ENCODE measurements at regions not wholly inside any gene's neighbourhood (a gene's known extent, or its start where the extent isn't known, plus 50 kb on each side); places are given as distances from the start of the nearest gene placed in this dataset.

- no peak overlapping the region for H3K9ac ChIP-seq (ENCODE audit: low read depth, low read length)
- no peak overlapping the region for H2AK5ac ChIP-seq (ENCODE audit: low read depth, low read length)
- 0% methylated on average over 1 of the region's 3 CpGs; no CpG with 5 or more reads in 1 of the 2 experiments for WGBS, 2 experiments (ENCODE audit: extremely low coverage in 2 of 2, insufficient read length in 1 of 2)
- H4K20me1 ChIP-seq (ENCODE audit: insufficient read depth, low read length), result no peaks in the 10 kb centered on the region
- no peak overlapping the region for H3K18ac ChIP-seq (ENCODE audit: low read depth, low read length)
- H4K5ac ChIP-seq (ENCODE audit: low read depth, low read length), result no peak overlapping the region
- ChIA-PET POLR2A (ENCODE audit: unreplicated experiment) (no interaction called here), CTCF (no interaction called here)
- no peaks in the 10 kb centered on the region for H3K36me3 ChIP-seq (ENCODE audit: control insufficient read depth, insufficient read depth, low read length)
- H2AK9ac ChIP-seq (replicated peaks; ENCODE audit: low read depth, low read length, poor library complexity), result no peak overlapping the region
- no peak overlapping the region for H3K4me3 ChIP-seq (ENCODE audit: insufficient read depth, low read depth, low read length)
- in situ Hi-C loops (cut with MboI; ENCODE audit: low sequenced_read_pairs) (no loop called here), dilution Hi-C loops (cut with HindIII; ENCODE audit: low sequenced_read_pairs, unreplicated experiment) (no loop called here), intact Hi-C loops (cut with micrococcal nuclease) (no loop called here)
- H3K4me2 ChIP-seq (ENCODE audit: low read depth, low read length), result no peak overlapping the region
- no peak overlapping the region for H4K8ac ChIP-seq (ENCODE audit: low read depth in 2 of 2, low read length in 2 of 2)
- no peak overlapping the region for H2BK120ac ChIP-seq (ENCODE audit: low read depth, low read length)
- H3K79me1 ChIP-seq (ENCODE audit: low read depth in 1 of 2, low read length in 2 of 2), result no peaks in the 10 kb centered on the region
- H3K9me1 ChIP-seq (ENCODE audit: insufficient read depth, low read length), result no peaks in the 10 kb centered on the region
- no peak for DNase-seq
- no peak for ATAC-seq (ENCODE audit: low read depth)
- no peak overlapping the region for H2BK15ac ChIP-seq (ENCODE audit: low read depth, low read length)
- BruUV-seq (replicated peaks), result no TSS peak
- no peak overlapping the region for H2BK20ac ChIP-seq (ENCODE audit: low read depth, low read length)
- no peak overlapping the region for H3K56ac ChIP-seq (ENCODE audit: extremely low read depth, insufficient read depth, low read length)
- H3K27me3 ChIP-seq (ENCODE audit: control insufficient read depth, insufficient read depth, low read length), result no peaks in the 10 kb centered on the region
- peaks cover 3% of the 10 kb centered on the region; the same call in 1 of the 2 replicates for H3K9me3 ChIP-seq (ENCODE audit: control insufficient read depth, insufficient read depth, low read length)
- H4K91ac ChIP-seq (ENCODE audit: insufficient read depth, low read depth, low read length), result no peak overlapping the region
- no peak overlapping the region for H3K27ac ChIP-seq (ENCODE audit: insufficient read depth, low read length)
- no peak overlapping the region for H3K23ac ChIP-seq (ENCODE audit: low read depth, low read length)
- no peak overlapping the region for H3K14ac ChIP-seq (replicated peaks; ENCODE audit: low read depth, low read length)
- H2AFZ ChIP-seq (replicated peaks; ENCODE audit: low read length, poor library complexity), result no peak overlapping the region
- H3K4me1 ChIP-seq (ENCODE audit: control insufficient read depth, insufficient read depth, low read length), result no peaks in the 10 kb centered on the region
- no peak overlapping the region for H2BK5ac ChIP-seq (ENCODE audit: low read depth, low read length, poor library complexity, severe bottlenecking)
- TF ChIP-seq SMC3 (IDR thresholded peaks at IDR 0.05; ENCODE audit: low read depth, low read length) (no peak), CEBPB (IDR thresholded peaks at IDR 0.05; ENCODE audit: low read depth, low read length) (no peak), FOS (IDR thresholded peaks at IDR 0.05; ENCODE audit: low read depth, low read length) (no peak), POLR2A (IDR thresholded peaks at IDR 0.05; ENCODE audit: low read depth, low read length) (no peak)
- H3K4ac ChIP-seq (ENCODE audit: low read depth, low read length), result no peak overlapping the region
These were observed 952.4 kb downstream of the TRAM1L1 start for GRCh38 chr4:116132946-116133345.

Data from IMR-90 (cell line).